Fibroblast of the conjunctiva (primary cell): ENCODE measurements at regions not wholly inside any gene's neighbourhood (a gene's known extent, or its start where the extent isn't known, plus 50 kb on each side); places are given as distances from the start of the nearest gene placed in this dataset.

Source experiments
- DNase-seq: peaks from one replicate; pipeline ENCODE4 v3.0.0-alpha.2; 2010; ENCODE audit warnings: low read depth

GRCh38 chr4:12861422-12861821, 622.7 kb downstream of the RAB28 start:
- no peak for DNase-seq

GRCh38 chr4:12852338-12853307, 631.5 kb downstream of the RAB28 start:
- peak; percentile 43 for DNase-seq

GRCh38 chr4:12846368-12846767, 637.8 kb downstream of the RAB28 start:
- no peak for DNase-seq

- DNase-seq, result no peak
Measured at GRCh38 chr4:12844141-12844540, 640.0 kb downstream of the RAB28 start.

- DNase-seq, result no peak
Measured at GRCh38 chr4:12827966-12828365, 656.2 kb downstream of the RAB28 start.

GRCh38 chr4:12791536-12791935, 692.6 kb downstream of the RAB28 start:
- DNase-seq, result no peak

- DNase-seq, result no peak
Measured at GRCh38 chr4:12787261-12787660, 696.9 kb downstream of the RAB28 start.

GRCh38 chr4:12778706-12779105, 705.4 kb downstream of the RAB28 start:
- no peak for DNase-seq

- no peak for DNase-seq
Measured at GRCh38 chr4:12778191-12778590, 705.9 kb downstream of the RAB28 start.

- DNase-seq, result no peak
Measured at GRCh38 chr4:12770351-12770750, 713.8 kb downstream of the RAB28 start.

GRCh38 chr4:12761694-12762093, 722.4 kb downstream of the RAB28 start:
- DNase-seq, result no peak

GRCh38 chr4:12747154-12747553, 737.0 kb downstream of the RAB28 start:
- no peak for DNase-seq

- no peak for DNase-seq
Measured at GRCh38 chr4:12746221-12746620, 737.9 kb downstream of the RAB28 start.

GRCh38 chr4:12734586-12734985, 749.6 kb downstream of the RAB28 start:
- no peak for DNase-seq

GRCh38 chr4:12729384-12729783, 754.8 kb downstream of the RAB28 start:
- peak; percentile 8 for DNase-seq

- DNase-seq, result no peak
Measured at GRCh38 chr4:12724510-12724909, 759.6 kb downstream of the RAB28 start.

- no peak for DNase-seq
Measured at GRCh38 chr4:12723849-12724447, 760.2 kb downstream of the RAB28 start.

GRCh38 chr4:12716896-12717295, 767.2 kb downstream of the RAB28 start:
- DNase-seq, result no peak

- no peak for DNase-seq
Measured at GRCh38 chr4:12712648-12713339, 771.3 kb downstream of the RAB28 start.

- DNase-seq, result no peak
Measured at GRCh38 chr4:12707381-12708175, 776.6 kb downstream of the RAB28 start.

GRCh38 chr4:12703036-12703435, 781.1 kb downstream of the RAB28 start:
- DNase-seq, result no peak

- no peak for DNase-seq
Measured at GRCh38 chr4:12701384-12701783, 782.8 kb downstream of the RAB28 start.
